Activated T-helper 1 cell treated with anti-CD3 and anti-CD28 coated beads, Interleukin-2, amount 50 U/mL, for 16 hours (primary cell): ENCODE measurements at regions not wholly inside any gene's neighbourhood (a gene's known extent, or its start where the extent isn't known, plus 50 kb on each side); places are given as distances from the start of the nearest gene placed in this dataset.

Experiments used
- DNase-seq, 2 donors: peaks; one replicate each; pipeline ENCODE4 v3.0.0-alpha.2; 2020; ENCODE audit warnings: low read depth in 1 of 2, low spot score in 1 of 2

DNA sequence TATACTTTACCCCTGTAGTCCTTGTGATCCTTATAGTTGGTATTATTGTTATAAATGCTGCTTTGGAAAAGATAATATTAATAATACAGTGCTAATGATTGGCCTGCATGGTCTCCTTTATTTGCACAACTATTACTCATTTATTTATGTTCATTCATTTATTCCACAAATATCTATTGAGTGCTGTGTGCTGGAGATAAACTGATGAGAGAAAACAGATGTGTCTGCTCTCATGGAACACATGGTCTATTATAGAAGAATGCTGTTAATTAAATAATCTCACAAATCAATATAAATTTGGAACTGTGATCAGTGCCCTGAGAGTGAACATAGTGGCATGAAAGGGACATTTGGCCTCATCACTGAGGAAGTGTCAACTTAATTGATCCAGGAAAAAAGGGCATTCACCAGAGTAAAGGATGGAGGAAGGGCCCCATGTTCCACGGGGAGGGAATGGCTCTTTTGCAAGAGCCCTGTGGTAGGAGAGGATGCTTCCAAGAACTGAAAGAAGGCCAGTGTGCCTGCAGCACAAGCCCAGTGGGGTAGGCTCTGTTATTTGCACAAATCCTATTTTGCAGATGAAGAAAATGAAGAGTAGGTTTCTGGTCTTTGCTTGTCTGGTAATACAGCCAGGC is 91.5 kb upstream of the STK39 start:
- DNase-seq, result no peak

DNA sequence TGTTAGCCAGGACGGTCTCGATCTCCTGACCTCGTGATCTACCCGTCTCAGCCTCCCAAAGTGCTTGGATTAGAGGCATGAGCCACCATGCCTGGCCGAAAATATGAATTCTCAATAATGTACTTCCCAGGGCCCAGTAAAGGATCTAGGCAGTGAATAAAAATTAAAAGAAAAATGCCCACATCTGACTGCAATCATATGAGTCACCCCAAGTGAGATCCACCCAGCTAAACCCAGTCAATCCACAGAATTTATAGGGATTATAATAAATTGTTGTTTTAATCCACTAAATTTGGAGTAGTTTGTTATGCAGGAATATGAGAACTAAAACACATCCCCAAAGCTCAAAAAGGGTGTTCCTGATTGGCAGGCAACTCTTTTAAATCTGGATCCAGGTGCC is 93.5 kb upstream of the STK39 start:
- DNase-seq, result no peak

DNA sequence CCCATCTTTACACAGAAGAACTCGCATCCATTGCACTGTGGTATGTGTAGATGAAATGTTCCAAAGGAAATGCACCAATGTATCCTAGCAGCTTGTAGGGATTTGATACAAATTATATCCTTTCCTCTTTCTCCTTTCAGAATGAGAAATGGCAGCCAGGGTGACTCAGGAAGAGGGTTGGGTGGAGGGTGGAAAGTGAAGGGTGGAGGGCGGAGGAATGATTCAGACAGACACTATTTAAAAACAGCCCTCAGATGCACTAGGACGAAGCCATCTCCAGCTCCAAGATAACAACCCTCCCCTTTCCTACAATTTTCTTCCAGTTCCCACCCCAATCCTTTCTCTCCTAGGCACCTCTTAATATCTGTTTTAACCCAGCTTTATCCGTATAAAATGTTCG is 96.2 kb upstream of the STK39 start:
- no peak for DNase-seq

DNA sequence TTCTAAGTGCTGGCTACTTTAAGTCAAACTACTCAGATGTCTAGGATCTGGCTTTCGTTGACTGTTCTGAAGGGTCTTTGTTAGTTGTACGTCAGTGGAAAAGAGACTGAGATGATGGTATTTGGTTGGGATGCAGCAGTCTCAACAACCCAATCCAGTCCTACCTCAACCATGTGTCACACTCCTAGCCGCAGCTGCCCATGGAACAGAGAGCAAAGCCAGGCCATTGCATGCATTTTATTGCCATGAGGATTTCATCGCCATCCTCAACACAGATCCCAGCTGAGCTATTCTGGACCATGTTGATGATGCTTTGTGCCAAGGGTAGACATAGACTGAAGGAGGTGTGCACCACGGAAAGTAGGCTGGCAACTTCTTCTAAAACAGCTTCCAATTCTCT is 97.3 kb upstream of the STK39 start:
- no peak for DNase-seq

GRCh38 chr2:168345601-168346000 is 98.2 kb upstream of the STK39 start:
- DNase-seq, result no peak

- peak; percentile 15 to 28 for DNase-seq
These were observed 99.5 kb upstream of the STK39 start for GRCh38 chr2:168346725-168347477.

DNA sequence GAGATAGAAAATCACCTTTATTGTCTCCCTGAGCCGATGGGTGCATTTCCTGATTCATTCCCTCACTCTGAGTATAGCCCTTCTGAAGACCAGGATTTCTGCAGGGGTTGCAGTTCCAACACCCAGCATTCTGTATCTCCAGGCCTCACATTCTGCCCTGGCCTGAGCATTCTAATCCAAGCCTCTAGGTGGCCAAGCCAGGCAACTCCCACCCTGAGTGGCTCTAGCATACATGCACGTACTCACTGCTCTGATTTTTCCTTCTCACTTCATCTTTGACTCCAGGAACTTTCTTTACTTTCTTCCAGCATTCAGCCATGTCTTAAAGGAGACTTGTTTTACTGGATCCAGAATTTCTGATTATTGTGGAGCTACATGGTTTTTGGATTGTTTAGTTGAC is 100.7 kb upstream of the STK39 start:
- DNase-seq, result no peak

DNA sequence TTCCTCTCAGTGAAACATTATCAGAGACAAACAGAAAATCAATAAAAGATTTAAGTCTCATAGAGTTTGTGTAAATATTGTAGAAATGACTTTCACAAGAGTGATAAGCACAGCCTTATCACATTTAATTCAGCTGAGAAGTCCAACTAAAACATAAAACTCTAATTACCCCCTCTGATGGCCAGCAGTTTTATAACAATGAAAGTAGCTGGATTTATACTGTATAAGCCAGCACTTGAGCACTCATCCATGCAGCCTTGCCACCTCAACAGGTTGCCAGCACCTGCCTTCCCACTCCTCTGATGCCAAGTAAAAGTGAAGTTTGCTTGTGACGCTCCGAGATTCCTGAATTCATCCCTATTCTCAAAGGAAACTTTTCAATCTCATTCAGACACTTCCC is 103.0 kb upstream of the STK39 start:
- no peak for DNase-seq

DNA sequence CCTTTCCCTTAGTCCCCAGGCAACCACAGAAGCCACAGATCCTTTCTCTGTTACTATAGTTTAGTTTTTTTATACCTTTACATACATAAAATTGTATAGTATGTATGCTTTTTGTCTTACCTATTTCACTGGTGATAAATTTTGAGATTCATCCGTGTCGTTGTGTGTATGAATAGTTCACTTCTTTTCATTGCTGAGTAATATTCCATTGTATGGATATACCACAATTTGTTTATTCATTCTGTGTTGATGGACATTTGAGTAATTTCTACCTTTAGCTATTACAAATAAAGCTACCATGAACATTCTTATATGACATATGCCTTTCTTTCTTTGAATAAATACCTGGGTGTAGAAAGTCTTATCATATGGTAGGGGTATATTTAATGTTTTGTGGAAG is 102.8 kb upstream of the CERS6 start:
- DNase-seq, result no peak

DNA sequence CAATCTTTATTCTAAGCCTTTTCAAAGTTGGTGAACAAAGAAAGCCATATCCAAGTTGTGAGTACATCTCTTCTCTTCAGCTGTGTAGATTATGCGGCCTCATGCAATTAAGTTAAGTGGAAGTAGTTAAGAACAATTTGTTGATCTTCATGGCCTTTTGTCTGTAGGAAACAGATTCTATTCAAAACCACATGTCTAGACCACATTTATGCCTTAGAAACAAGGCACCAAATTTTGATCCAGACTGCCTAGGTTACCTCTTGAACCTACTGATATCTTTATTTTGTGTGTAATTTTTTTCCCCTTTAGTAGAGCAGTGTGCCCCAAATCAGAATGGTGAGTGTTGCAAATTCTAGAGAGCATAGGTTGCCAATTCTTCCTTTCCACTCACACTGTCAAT is 101.6 kb upstream of the CERS6 start:
- no peak for DNase-seq

GRCh38 chr2:168355121-168355520 is 101.0 kb upstream of the CERS6 start:
- DNase-seq, result no peak

DNA sequence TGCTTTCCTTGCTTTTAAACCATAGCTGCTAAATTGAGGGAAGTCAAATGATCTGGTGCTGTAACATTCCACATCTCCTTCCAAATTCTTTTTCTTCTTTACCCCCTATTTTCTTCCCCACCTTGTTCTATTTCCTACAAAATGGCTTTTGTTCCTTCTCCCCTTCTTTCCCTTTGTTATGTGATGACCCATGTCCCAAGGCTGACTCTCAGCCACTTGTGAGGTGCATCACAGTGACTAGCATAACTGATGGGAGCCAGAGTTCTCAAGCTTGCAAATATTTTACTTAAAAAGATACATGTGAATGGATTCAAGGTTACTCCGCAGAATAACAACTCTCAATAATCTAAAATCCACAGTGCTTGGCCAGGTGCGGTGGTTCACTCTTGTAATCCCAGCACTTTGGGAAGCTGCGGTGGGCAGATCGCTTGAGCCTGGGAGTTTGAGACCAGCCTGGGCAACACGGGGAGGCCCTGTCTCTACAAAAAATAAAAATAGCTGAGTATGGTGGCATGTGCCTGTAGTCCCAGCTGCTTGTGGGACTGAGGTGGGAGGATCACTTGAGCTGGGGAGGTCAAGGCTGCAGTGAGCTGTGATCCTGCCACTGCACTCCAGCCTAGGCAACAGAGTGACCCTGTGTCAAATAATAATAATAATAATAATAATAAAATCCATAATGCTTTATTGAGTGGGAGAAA is 100.1 kb upstream of the CERS6 start:
- no peak for DNase-seq

GRCh38 chr2:168356477-168356835 is 99.6 kb upstream of the CERS6 start:
- no peak for DNase-seq

DNA sequence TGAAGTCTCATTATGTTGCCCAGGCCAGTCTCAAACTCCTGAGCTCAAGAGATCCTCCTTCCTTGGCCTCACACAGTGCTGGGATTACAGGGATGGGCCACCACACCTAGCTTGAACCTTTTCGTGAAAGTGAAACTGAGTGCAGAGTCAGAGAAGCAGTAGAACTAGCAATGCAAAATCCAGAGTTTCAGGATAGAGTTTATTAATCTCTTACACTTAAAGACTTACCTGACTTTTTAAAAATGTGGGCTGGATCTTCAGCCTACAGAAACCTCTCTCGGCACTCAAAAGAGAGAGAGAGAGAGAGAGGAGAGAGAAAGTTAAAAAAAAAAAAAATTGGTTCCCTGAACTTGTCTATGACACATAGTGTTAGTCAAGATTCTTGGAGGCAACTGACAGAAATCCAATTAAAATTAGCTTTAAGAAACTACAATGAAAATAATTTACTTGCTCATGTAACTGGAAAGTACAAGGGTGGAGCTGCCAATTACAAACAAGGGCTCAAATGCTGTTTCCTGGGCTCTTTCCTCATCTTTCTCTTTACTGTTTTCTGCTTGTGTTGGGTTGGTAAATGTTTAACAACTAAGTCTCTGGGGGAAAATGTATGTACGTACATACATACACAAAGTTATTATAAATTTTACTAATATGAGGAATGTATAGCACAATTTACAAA is 98.1 kb upstream of the CERS6 start:
- no peak for DNase-seq

DNA sequence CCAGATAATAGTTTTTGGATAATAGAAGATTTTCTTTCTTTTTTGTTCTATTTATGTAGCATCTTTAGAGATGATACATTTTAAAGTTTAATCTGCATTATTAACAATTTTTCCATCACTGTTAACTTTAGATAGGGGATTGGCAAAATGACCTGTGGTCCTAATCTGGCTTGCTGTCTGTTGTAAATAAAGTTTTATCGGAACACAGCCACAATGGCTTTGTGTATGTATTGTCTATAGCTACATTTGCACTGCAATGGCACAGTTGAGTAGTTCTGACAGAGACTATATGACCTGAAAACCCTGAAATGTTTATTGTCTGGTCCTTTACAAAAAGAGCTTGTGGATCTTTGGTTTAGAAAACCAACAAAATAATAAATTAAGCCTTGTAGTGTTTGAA is 97.0 kb upstream of the CERS6 start:
- no peak for DNase-seq

- no peak for DNase-seq
These were observed 92.6 kb upstream of the CERS6 start for GRCh38 chr2:168363347-168364092.

DNA sequence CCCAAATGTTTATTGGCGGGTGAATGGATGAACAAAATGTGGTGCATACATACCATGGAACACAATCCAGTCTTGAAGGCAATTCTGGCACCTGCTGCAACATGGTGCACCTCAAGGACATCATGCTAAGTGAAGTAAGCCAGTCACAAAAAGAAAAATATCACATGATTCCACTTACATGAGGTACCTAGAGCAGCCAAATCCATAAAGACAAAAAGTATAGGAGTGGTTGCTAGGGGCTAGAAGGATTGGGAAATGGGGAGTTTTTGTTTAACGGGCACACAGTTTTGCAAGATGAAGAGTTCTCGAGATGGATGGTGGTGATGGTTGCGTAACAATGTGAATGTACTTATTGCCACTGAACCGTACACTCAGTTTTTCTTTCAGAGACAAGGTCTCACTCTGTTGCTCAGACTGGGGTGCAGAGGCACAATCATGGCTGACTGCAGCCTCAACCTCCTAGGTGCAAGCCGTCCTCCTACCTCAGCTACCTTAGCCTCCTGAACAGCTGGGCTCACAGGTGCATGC is 90.9 kb upstream of the CERS6 start:
- no peak for DNase-seq

DNA sequence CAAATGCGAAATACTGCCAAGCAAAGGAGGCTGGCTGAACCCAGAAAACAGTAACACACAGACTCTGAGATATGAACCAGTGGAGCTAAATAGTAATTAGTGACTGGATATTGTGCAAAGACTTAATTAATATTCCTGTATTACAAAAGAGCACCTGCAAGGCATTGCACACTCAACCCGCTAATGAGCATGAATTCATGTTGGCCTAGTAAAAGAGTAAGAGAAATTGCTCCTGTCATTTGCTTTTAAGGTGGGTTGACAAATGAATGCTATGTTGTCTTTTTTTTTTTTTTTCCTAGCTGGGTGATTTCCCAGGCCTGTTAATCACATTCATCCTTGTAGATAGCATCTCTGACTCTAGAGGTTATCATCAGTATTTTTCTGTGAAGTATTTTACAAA is 87.0 kb upstream of the CERS6 start:
- no peak for DNase-seq

GRCh38 chr2:168371273-168372019 is 84.6 kb upstream of the CERS6 start:
- DNase-seq, result no peak

- no peak for DNase-seq
These were observed 82.6 kb upstream of the CERS6 start for GRCh38 chr2:168373468-168373867.
